C4-2B (cell line): ENCODE measurements at regions not wholly inside any gene's neighbourhood (a gene's known extent, or its start where the extent isn't known, plus 50 kb on each side); places are given as distances from the start of the nearest gene placed in this dataset.
"Not testable (repeated sequence)": the region's sequence is repeated elsewhere in the genome, so short reads cannot be mapped to it uniquely, and the experiment has no call there.

ENCODE experiments used
- H3K27ac ChIP-seq: fragments of 450-650 bp; 2 replicates; pipeline ENCODE4 v1.5.1; 2017
- CTCF ChIP-seq: fragments of 450-650 bp; conservative IDR thresholded peaks from 2 replicates; pipeline ENCODE4 v1.5.1; 2017; ENCODE audit warnings: mild to moderate bottlenecking
- ZFX ChIP-seq: fragments of 450-650 bp; IDR thresholded peaks from 2 replicates; pipeline ENCODE4 v1.6.1; 2017

DNA sequence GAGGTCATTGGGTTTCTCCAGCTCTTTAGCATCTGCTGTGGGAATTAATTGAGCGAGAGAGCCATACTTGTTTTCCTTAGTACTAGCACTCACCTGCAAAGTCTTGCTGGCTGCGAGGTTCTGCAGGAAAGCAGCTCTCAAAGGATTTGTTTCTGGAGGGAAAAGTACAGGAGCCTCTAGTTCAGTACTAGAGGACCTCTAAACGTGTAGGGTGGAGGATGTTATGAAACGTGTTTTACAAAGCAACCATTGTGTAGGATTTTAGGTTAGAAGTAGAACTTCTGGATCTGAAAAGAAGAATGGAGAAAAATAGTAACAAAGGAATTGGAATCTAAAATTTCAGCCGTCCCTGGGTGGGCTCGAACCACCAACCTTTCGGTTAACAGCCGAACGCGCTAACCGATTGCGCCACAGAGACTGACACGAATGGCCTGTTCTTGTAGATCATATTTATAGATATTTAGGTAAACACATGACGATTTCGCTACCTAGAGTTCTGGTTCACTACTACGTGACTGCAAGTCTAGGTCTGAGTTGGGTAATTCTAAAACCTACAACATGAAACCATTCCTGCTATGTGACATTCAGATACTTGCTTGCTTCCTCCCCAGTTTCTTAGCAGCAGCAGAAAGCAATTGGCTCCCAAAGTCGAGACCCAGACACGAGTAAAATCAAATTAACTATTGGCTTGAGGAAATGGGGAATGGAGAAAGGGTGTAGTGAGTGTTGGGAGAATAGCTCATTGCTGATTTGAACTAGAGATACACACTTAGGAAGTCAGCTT lies 60.2 kb upstream of the CFAP126 start:
- TF ChIP-seq CTCF (no peak), ZFX (no peak)
- no peak overlapping the region for H3K27ac ChIP-seq

DNA sequence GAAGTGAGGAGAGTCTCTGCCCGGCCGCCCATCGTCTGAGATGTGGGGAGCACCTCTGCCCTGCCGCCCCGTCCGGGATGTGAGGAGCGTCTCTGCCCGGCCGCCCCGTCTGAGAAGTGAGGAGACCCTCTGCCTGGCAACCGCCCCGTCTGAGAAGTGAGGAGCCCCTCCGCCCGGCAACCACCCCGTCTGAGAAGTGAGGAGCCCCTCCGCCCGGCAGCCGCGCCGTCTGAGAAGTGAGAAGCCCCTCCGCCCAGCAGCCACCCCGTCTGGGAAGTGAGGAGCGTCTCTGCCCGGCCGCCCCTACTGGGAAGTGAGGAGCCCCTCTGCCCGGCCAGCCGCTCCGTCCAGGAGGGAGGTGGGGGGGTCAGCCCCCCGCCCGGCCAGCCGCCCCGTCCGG lies 55.2 kb upstream of the CFAP126 start:
- H3K27ac ChIP-seq = not testable (repeated sequence)

DNA sequence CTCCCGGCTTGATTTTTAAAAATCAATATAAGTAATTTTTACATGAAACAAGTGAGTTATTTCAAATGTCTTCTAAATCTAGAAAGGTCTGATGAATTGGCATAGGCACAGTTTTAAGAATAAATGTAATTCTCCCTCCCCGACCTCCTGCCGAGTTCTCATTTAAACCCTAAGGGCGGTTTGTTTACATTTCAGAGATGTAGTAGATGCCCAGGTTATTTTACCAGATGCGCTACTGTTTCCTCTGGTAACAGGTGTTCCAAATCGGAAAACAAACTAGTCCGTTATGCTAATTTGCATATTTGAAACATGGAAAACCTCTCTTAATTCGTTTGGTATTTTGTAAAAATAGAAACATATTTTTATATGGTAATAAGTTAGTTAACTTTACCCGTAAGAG lies 53.8 kb upstream of the CFAP126 start:
- no peak overlapping the region for H3K27ac ChIP-seq
- TF ChIP-seq CTCF = no peak
- no peak for TF ChIP-seq ZFX

- no peak for TF ChIP-seq ZFX
- TF ChIP-seq CTCF = no peak
- no peak overlapping the region for H3K27ac ChIP-seq
These were observed 53.2 kb upstream of the CFAP126 start for GRCh38 chr1:161420763-161421455.

DNA sequence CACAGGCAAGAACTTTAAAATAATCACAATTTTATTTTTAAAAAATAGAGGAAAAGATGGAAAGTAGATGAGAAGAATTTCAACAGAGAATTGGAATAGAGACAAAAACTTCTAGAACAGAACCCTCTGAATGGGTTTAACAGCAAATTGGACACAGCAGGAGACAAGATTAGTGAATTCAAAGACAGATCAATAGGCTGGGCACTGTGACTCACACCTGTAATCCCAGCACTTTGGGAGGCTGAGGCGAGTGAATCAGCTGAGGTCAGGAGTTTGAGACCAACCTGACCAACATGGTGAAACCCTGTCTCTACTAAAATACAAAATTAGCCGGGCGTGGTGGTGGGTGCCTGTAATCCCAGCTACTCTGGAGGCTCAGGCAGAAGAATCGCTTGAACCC lies 49.9 kb upstream of the CFAP126 start:
- H3K27ac ChIP-seq = not testable (repeated sequence)
